ENCODE measurements at regions not wholly inside any gene's neighbourhood (a gene's known extent, or its start where the extent isn't known, plus 50 kb on each side); places are given as distances from the start of the nearest gene placed in this dataset.

DNA sequence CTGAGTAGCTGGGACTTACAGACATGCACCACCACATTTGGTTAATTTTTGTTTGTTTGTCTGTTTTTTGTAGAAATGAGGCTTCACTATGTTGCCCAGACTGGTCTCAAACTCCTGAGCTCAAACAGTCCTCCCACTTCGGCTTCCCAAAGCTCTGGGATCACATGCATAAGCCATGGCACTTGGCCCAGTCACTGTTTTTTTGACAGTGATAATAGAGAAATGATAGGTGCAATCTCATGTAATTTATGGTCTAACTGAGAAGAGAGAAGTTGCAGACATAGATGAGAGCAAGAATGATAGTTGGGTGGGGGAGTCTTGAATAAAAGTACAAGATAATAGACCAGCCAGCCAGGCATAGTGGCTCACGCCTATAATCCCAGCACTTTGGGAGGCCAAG lies 89.7 kb upstream of the TNRC6A start:
- Histone ChIP-seq H3K4me1 (peaks cover 0 to 11% (median 7%) of the 10 kb centered on the region in 4 donors), H3K9me3 (no peaks in the 10 kb centered on the region), H3K4me3 (no peak overlapping the region), H3K36me3 (no peaks in the 10 kb centered on the region), H3K27ac (no peak overlapping the region), H3K27me3 (no peaks in the 10 kb centered on the region)
- 67 to 73% methylated on average over 2 of the region's 2 CpGs for WGBS, 2 donors (ENCODE audit: low coverage in 1 of 2)
- no peak for DNase-seq
- TF ChIP-seq POLR2AphosphoS5 (IDR thresholded peaks at IDR 0.05) (no peak), EP300 (IDR thresholded peaks at IDR 0.05; ENCODE audit: low read depth) (no peak), POLR2A (IDR thresholded peaks at IDR 0.05) (no peak), CTCF (IDR thresholded peaks at IDR 0.05) (no peak)
- intact Hi-C loops (cut with DNase I; ENCODE audit: low total_unique reads) = no loop called here
- in situ Hi-C loops (cut with MboI; ENCODE audit: low pct_ligation_motif_present in 1 of 4, low pct_unique_long_range_greater_than_20kb in 1 of 4, low sequenced_read_pairs in 3 of 4) = no loop called here

DNA sequence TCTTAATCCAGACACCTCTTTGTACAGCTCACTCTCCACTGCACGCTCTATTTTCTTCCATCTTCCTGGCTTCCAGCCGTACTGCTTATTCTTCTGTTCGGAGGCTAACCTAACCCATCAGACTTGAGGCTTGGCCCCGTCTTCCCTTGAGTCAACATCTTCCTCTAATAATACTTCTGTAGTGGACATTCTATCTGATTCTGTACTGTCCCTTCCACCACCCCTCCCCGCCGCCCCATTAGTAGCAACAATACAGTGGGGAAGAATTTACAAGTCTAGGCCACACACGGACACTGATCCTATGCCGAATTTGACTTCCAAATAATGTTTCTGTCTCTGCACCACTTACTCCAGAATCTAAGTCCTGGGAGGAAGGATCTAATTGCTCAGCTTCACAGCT lies 86.0 kb upstream of the TNRC6A start:
- intact Hi-C loops (cut with DNase I; ENCODE audit: low total_unique reads) = no loop called here
- H3K27me3 ChIP-seq = no peaks in the 10 kb centered on the region
- in situ Hi-C loops (cut with MboI; ENCODE audit: low pct_ligation_motif_present in 1 of 4, low pct_unique_long_range_greater_than_20kb in 1 of 4, low sequenced_read_pairs in 3 of 4) = no loop called here
- no peak overlapping the region for H3K4me3 ChIP-seq
- WGBS, 2 donors (ENCODE audit: low coverage in 1 of 2) = 52 to 82% methylated on average over 3 to 8 of the region's 8 CpGs
- H3K27ac ChIP-seq = no peak overlapping the region
- H3K9me3 ChIP-seq = no peaks in the 10 kb centered on the region
- H3K4me1 ChIP-seq = no peaks in the 10 kb centered on the region
- TF ChIP-seq EP300 (IDR thresholded peaks at IDR 0.05; ENCODE audit: low read depth) (no peak), POLR2A (IDR thresholded peaks at IDR 0.05) (no peak), POLR2AphosphoS5 (IDR thresholded peaks at IDR 0.05) (no peak), CTCF (IDR thresholded peaks at IDR 0.05) (no peak)
- no peak for DNase-seq
- H3K36me3 ChIP-seq = no peaks in the 10 kb centered on the region

GRCh38 chr16:24645739-24646645 lies 83.5 kb upstream of the TNRC6A start:
- no peak overlapping the region for H3K4me3 ChIP-seq
- no peak for DNase-seq
- peak overlapping the region; percentile 10 to 60 (median 46) for H3K27ac ChIP-seq
- no peak for TF ChIP-seq CTCF (IDR thresholded peaks at IDR 0.05)
- TF ChIP-seq POLR2AphosphoS5 (IDR thresholded peaks at IDR 0.05) = peak; percentile 75 to 78 (median 76)
- TF ChIP-seq POLR2A (IDR thresholded peaks at IDR 0.05) = no peak
- no peak for TF ChIP-seq EP300 (IDR thresholded peaks at IDR 0.05; ENCODE audit: low read depth)
- in situ Hi-C loops (cut with MboI; ENCODE audit: low pct_ligation_motif_present in 1 of 4, low pct_unique_long_range_greater_than_20kb in 1 of 4, low sequenced_read_pairs in 3 of 4) (no loop called here), intact Hi-C loops (cut with DNase I; ENCODE audit: low total_unique reads) (no loop called here)
- no peaks in the 10 kb centered on the region for H3K9me3 ChIP-seq
- H3K27me3 ChIP-seq = no peaks in the 10 kb centered on the region
- H3K4me1 ChIP-seq = no peaks in the 10 kb centered on the region
- 49 to 83% methylated on average over 5 of the region's 5 CpGs for WGBS, 2 donors (ENCODE audit: low coverage in 1 of 2)
- H3K36me3 ChIP-seq = no peaks in the 10 kb centered on the region

- Histone ChIP-seq H3K9me3 (no peaks in the 10 kb centered on the region), H3K36me3 (no peaks in the 10 kb centered on the region), H3K4me1 (no peaks in the 10 kb centered on the region), H3K4me3 (no peak overlapping the region), H3K27me3 (no peaks in the 10 kb centered on the region), H3K27ac (peak overlapping the region; percentile 10 to 60 (median 40))
- WGBS, 2 donors (ENCODE audit: low coverage in 1 of 2) = 76 to 82% methylated on average over 1 to 2 of the region's 2 CpGs
- intact Hi-C loops (cut with DNase I; ENCODE audit: low total_unique reads) = no loop called here
- no peak for TF ChIP-seq EP300 (IDR thresholded peaks at IDR 0.05; ENCODE audit: low read depth)
- TF ChIP-seq POLR2A (IDR thresholded peaks at IDR 0.05) = no peak
- no peak for TF ChIP-seq POLR2AphosphoS5 (IDR thresholded peaks at IDR 0.05)
- TF ChIP-seq CTCF (IDR thresholded peaks at IDR 0.05) = no peak
- in situ Hi-C loops (cut with MboI; ENCODE audit: low pct_ligation_motif_present in 1 of 4, low pct_unique_long_range_greater_than_20kb in 1 of 4, low sequenced_read_pairs in 3 of 4) = no loop called here
- no peak for DNase-seq
These were observed 82.8 kb upstream of the TNRC6A start for GRCh38 chr16:24646646-24646995.
